ENCODE measurements at regions not wholly inside any gene's neighbourhood (a gene's known extent, or its start where the extent isn't known, plus 50 kb on each side); places are given as distances from the start of the nearest gene placed in this dataset.

DNA sequence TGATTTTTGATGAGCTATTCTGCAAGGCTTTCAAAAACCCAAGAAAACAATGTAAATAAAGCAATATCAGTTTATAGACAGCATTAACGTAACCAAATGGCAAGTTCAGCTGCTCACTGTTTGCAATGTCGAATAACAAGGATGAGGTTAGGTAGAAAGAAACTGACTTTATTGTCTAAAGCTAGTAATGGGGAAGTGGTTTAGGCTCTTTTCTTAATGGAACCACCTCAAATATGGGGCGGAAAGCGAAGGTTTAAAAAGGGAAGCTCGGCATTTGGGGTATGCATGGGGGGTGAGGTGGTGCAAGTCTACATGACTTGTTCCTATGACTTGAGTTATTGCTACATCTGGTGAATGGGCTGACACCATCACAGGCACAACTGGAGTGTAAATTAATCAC is 1060.2 kb downstream of the NSUN3 start:
- no peaks in the 10 kb centered on the region for H3K4me1 ChIP-seq
- DNase-seq (ENCODE audit: extremely low spot score): no peak
- no peak overlapping the region for H3K4me3 ChIP-seq
- H3K9me3 ChIP-seq: peaks cover 0 to 7% (median 0%) of the 10 kb centered on the region in 4 donors
- no peaks in the 10 kb centered on the region for H3K27me3 ChIP-seq
- no peaks in the 10 kb centered on the region for H3K36me3 ChIP-seq
- WGBS: 87% methylated on average over 5 of the region's 5 CpGs
- no peak overlapping the region for H3K27ac ChIP-seq (replicated peaks in 1 of 4)
- no peak for TF ChIP-seq EP300 (IDR thresholded peaks at IDR 0.05)
- TF ChIP-seq POLR2AphosphoS5 (IDR thresholded peaks at IDR 0.05): no peak
- TF ChIP-seq CTCF (IDR thresholded peaks at IDR 0.05): no peak
- TF ChIP-seq POLR2A (IDR thresholded peaks at IDR 0.05; ENCODE audit: low read depth): no peak
- intact Hi-C loops (cut with DNase I): no loop called here

GRCh38 chr3:95134693-95135413 is 1072.0 kb downstream of the NSUN3 start:
- no peak for DNase-seq (ENCODE audit: extremely low spot score)
- no peak overlapping the region for H3K27ac ChIP-seq (replicated peaks in 1 of 4)
- TF ChIP-seq CTCF (IDR thresholded peaks at IDR 0.05) (no peak), POLR2AphosphoS5 (IDR thresholded peaks at IDR 0.05) (no peak), POLR2A (IDR thresholded peaks at IDR 0.05; ENCODE audit: low read depth) (no peak)
- H3K36me3 ChIP-seq: no peaks in the 10 kb centered on the region
- H3K4me3 ChIP-seq: no peak overlapping the region
- H3K4me1 ChIP-seq: peaks cover 0 to 4% (median 0%) of the 10 kb centered on the region in 4 donors
- intact Hi-C loops (cut with DNase I): no loop called here
- H3K27me3 ChIP-seq: no peaks in the 10 kb centered on the region
- no peaks in the 10 kb centered on the region for H3K9me3 ChIP-seq
- 78% methylated on average over 3 of the region's 3 CpGs for WGBS

DNA sequence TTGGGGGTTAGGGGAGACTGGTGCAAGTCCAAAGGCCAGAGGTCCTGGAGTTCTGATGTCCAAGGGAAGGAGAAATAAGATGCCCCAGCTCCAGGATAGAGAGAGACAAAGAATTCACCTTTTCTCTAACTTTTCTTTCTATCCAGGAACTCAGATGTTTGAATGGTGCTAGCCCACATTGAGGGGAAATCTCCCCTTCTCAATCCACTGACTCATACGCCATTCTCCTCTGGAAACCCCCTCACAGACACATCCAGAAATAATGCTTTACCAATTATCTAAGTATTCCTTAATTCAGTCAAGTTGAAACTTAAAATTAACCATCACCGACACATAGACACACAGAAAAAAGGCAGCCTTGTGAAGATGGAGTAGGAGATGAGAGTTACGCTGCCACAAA is 1085.2 kb downstream of the NSUN3 start:
- Histone ChIP-seq H3K4me1 (no peaks in the 10 kb centered on the region), H3K27ac (replicated peaks in 1 of 4) (no peak overlapping the region), H3K27me3 (no peaks in the 10 kb centered on the region), H3K9me3 (no peaks in the 10 kb centered on the region), H3K4me3 (no peak overlapping the region), H3K36me3 (no peaks in the 10 kb centered on the region)
- 90% methylated on average over 3 of the region's 3 CpGs for WGBS
- intact Hi-C loops (cut with DNase I): no loop called here
- DNase-seq (ENCODE audit: extremely low spot score): no peak
- TF ChIP-seq POLR2AphosphoS5 (IDR thresholded peaks at IDR 0.05) (no peak), POLR2A (IDR thresholded peaks at IDR 0.05; ENCODE audit: low read depth) (no peak), EP300 (IDR thresholded peaks at IDR 0.05) (no peak), CTCF (IDR thresholded peaks at IDR 0.05) (no peak)

DNA sequence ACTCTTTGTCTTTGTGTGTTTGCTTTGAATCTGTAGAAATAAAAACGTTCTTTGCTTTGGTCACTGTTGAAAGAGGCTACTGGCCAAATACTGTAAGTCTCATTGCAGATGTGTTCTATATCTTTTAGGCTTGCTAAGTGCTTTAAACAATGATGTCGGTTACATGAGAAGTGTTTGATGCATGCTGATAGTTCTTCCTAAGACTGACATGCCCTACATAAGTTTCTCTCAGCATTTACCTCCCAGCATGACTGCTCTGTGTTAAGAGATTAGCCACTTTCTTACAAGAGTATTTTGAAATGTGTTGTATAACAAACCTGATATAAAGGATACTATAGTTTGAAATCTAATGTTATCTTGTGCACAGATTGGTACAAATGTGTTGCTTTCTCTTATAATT is 1088.7 kb downstream of the NSUN3 start:
- intact Hi-C loops (cut with DNase I): no loop called here
- Histone ChIP-seq H3K4me1 (peaks cover 0 to 10% (median 0%) of the 10 kb centered on the region in 4 donors), H3K9me3 (no peaks in the 10 kb centered on the region), H3K4me3 (no peak overlapping the region), H3K27ac (replicated peaks in 1 of 4) (no peak overlapping the region), H3K27me3 (no peaks in the 10 kb centered on the region), H3K36me3 (no peaks in the 10 kb centered on the region)
- DNase-seq (ENCODE audit: extremely low spot score): no peak
- 35% methylated on average over 2 of the region's 2 CpGs for WGBS
- TF ChIP-seq CTCF (IDR thresholded peaks at IDR 0.05) (no peak), EP300 (IDR thresholded peaks at IDR 0.05) (no peak), POLR2A (IDR thresholded peaks at IDR 0.05; ENCODE audit: low read depth) (no peak), POLR2AphosphoS5 (IDR thresholded peaks at IDR 0.05) (no peak)

DNA sequence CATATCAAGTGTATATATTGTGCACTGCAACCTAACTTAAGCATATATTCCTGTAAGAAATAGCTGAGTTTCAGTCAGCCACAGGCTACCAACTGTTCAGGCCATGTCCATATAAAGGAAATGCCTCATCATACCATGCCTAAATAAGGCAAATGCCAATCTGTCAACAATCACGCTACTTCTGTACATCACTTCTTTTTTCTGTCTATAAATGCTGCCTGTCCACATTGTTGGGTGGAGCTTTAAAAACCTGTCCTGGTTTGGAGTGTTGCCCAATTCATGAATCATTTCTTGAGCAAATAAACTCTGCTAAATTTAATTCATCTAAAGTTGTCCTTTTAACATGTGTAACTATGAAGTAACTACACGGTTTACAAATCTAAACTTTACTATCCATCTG is 1091.9 kb downstream of the NSUN3 start:
- no peaks in the 10 kb centered on the region for H3K9me3 ChIP-seq
- H3K4me3 ChIP-seq: no peak overlapping the region
- intact Hi-C loops (cut with DNase I): no loop called here
- peaks cover 0 to 10% (median 0%) of the 10 kb centered on the region in 4 donors for H3K4me1 ChIP-seq
- H3K27me3 ChIP-seq: no peaks in the 10 kb centered on the region
- WGBS: 32% methylated on average over 2 of the region's 2 CpGs
- TF ChIP-seq CTCF (IDR thresholded peaks at IDR 0.05): no peak
- no peak for TF ChIP-seq EP300 (IDR thresholded peaks at IDR 0.05)
- TF ChIP-seq POLR2AphosphoS5 (IDR thresholded peaks at IDR 0.05): no peak
- TF ChIP-seq POLR2A (IDR thresholded peaks at IDR 0.05; ENCODE audit: low read depth): no peak
- no peaks in the 10 kb centered on the region for H3K36me3 ChIP-seq
- DNase-seq (ENCODE audit: extremely low spot score): no peak
- no peak overlapping the region for H3K27ac ChIP-seq (replicated peaks in 1 of 4)
